K562 (cell line): ENCODE measurements at regions not wholly inside any gene's neighbourhood (a gene's known extent, or its start where the extent isn't known, plus 50 kb on each side); places are given as distances from the start of the nearest gene placed in this dataset.

Experiments used
- CAMTA2 ChIP-seq: fragments of 250-450 bp; sonication (Bioruptor Pico); conservative IDR thresholded peaks from 2 replicates; pipeline ENCODE4 v1.5.1; 2022
- RFX1 ChIP-seq: fragments of 450-650 bp; IDR thresholded peaks from 2 replicates; pipeline ENCODE4 v1.6.1; 2016; ENCODE audit warnings: mild to moderate bottlenecking, moderate library complexity
- ZBTB40 ChIP-seq, 2 experiments: fragments of 450-650 bp in 1 of 2; sonication (generic) in 1 of 2; formaldehyde crosslinking in 1 of 2; IDR thresholded peaks; 2 replicates each; pipeline versions ENCODE4 v1.7.1 to v1.9.0; 2016 to 2022; ENCODE audit warnings: inconsistent platforms in 1 of 2, mild to moderate bottlenecking in 1 of 2, missing genetic modification reagents in 1 of 2
- ZNF274 ChIP-seq: IDR thresholded peaks from 2 replicates; pipeline ENCODE4 v1.6.1; 2011; ENCODE audit warnings: low read depth, mild to moderate bottlenecking, low read length, moderate library complexity, borderline replicate concordance
- ZZZ3 ChIP-seq: fragments of 450-650 bp; IDR thresholded peaks from 2 replicates; pipeline ENCODE4 v1.6.1; 2016; ENCODE audit warnings: antibody characterized with exemption, mild to moderate bottlenecking, moderate library complexity
- TF ChIP-seq, protein P1 (sequence below): fragments of 450-650 bp; formaldehyde crosslinking; IDR thresholded peaks from 2 replicates; pipeline ENCODE4 v1.4.0; 2022; ENCODE audit warnings: missing genetic modification characterization

DNA sequence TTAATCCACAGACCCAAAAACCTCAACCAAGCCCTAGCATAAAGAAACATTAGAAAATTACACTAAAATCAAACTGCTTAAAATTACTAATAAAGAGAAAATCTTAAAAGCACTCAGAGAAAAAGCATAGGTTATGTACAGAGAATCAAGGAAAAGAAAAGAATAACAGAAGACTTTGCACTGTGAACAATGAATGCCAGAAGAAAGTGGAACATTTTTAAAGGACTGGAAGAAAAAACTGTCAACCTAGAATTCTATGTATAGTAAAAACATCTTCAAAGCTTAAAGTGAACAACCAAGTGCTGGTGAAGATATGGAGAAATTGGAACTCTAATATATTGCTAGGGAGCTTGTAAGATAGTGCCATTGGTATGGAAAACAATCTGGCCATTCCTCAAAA is 82.7 kb upstream of the SLC6A11 start:
- TF ChIP-seq ZNF274 (no peak), ZZZ3 (no peak), CAMTA2 (no peak), RFX1 (no peak), ZBTB40 (IDR thresholded peaks at IDR 0.05) (no peak), ZBTB40 (CRISPR knock-in tag; IDR thresholded peaks at IDR 0.05) (no peak)
- TF ChIP-seq, protein P1, sequence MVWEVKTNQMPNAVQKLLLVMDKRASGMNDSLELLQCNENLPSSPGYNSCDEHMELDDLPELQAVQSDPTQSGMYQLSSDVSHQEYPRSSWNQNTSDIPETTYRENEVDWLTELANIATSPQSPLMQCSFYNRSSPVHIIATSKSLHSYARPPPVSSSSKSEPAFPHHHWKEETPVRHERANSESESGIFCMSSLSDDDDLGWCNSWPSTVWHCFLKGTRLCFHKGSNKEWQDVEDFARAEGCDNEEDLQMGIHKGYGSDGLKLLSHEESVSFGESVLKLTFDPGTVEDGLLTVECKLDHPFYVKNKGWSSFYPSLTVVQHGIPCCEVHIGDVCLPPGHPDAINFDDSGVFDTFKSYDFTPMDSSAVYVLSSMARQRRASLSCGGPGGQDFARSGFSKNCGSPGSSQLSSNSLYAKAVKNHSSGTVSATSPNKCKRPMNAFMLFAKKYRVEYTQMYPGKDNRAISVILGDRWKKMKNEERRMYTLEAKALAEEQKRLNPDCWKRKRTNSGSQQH (CRISPR knock-in tag) = no peak
